ENCODE measurements at regions not wholly inside any gene's neighbourhood (a gene's known extent, or its start where the extent isn't known, plus 50 kb on each side); places are given as distances from the start of the nearest gene placed in this dataset.

DNA sequence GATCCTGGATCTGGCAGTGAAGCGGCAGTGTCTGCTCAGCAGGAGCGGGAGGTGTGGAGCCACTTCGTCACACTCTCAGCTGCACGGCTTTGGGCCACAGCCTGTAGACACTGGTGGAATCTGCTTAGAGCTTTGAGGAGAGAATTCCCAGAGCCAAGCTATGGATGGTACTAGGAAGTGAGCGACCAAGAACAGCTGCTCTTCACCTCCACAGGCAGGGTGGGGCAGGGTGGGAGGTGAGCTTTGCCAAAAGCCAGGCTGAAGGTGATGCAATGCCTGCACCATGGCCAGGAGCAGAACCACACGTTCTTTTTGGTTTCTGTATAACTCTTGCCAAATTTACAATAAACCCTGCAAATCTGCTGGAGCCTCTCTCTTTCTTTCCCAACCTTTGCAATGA, 226.1 kb downstream of the ANKRD30B start:
- Histone ChIP-seq H3K27me3 (ENCODE audit: control insufficient read depth, insufficient read depth, low read length) (no peaks in the 10 kb centered on the region), H3K4me3 (ENCODE audit: low read depth, low read length) (no peak overlapping the region), H3K36me3 (ENCODE audit: control insufficient read depth, insufficient read depth, low read length) (no peaks in the 10 kb centered on the region)
- TF ChIP-seq, protein P1, sequence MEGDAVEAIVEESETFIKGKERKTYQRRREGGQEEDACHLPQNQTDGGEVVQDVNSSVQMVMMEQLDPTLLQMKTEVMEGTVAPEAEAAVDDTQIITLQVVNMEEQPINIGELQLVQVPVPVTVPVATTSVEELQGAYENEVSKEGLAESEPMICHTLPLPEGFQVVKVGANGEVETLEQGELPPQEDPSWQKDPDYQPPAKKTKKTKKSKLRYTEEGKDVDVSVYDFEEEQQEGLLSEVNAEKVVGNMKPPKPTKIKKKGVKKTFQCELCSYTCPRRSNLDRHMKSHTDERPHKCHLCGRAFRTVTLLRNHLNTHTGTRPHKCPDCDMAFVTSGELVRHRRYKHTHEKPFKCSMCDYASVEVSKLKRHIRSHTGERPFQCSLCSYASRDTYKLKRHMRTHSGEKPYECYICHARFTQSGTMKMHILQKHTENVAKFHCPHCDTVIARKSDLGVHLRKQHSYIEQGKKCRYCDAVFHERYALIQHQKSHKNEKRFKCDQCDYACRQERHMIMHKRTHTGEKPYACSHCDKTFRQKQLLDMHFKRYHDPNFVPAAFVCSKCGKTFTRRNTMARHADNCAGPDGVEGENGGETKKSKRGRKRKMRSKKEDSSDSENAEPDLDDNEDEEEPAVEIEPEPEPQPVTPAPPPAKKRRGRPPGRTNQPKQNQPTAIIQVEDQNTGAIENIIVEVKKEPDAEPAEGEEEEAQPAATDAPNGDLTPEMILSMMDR (IDR thresholded peaks at IDR 0.05; ENCODE audit: insufficient read depth, low read length, poor library complexity, severe bottlenecking), result no peak
- no peak for DNase-seq (ENCODE audit: low read depth)

DNA sequence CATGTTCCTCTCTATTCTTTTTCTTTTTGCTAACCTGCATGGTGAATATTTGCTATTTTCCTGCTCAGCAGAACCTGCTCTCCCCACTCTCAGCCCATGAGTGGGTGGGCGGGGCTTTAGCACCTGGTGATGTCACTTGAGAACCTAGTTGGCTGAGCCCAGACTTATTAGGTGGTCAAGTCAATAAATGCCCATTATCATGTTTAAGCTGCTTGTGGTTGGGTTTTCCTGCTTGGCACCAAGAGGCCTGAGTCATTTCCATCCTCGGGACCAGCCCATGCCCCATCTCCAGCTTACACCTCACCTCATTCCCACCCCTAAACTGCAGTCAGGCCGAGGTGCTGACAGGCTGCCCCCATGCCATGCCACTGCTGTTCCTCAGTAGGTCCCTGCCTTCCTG, 226.6 kb downstream of the ANKRD30B start:
- H3K27me3 ChIP-seq (ENCODE audit: control insufficient read depth, insufficient read depth, low read length), result no peaks in the 10 kb centered on the region
- no peak for DNase-seq (ENCODE audit: low read depth)
- no peak overlapping the region for H3K4me3 ChIP-seq (ENCODE audit: low read depth, low read length)
- TF ChIP-seq, protein P1 (IDR thresholded peaks at IDR 0.05; ENCODE audit: insufficient read depth, low read length, poor library complexity, severe bottlenecking), result no peak
- H3K36me3 ChIP-seq (ENCODE audit: control insufficient read depth, insufficient read depth, low read length), result no peaks in the 10 kb centered on the region

DNA sequence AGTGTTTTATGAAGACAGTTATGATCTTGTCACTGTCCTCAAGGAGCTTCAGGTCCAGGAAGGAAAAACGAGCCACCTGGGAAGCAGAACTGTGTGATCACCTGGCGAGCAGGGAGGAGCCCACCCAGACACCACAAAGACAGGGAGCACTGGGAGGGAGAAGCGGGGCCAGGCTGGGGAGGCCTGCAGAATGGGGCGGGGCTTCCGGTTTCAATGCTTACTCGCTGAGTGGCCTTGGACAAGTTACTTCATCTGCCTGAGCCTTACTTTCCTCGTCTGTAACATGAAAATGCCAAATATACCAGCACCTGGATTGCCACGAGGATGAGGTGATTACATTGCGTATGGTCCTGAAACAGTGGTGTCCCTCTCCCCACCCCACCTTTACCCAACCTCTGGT, 227.5 kb downstream of the ANKRD30B start:
- Histone ChIP-seq H3K27me3 (ENCODE audit: control insufficient read depth, insufficient read depth, low read length) (no peaks in the 10 kb centered on the region), H3K4me3 (ENCODE audit: low read depth, low read length) (no peak overlapping the region), H3K36me3 (ENCODE audit: control insufficient read depth, insufficient read depth, low read length) (no peaks in the 10 kb centered on the region)
- TF ChIP-seq, protein P1 (IDR thresholded peaks at IDR 0.05; ENCODE audit: insufficient read depth, low read length, poor library complexity, severe bottlenecking), result no peak
- no peak for DNase-seq (ENCODE audit: low read depth)

GRCh38 chr18:14976736-14977430, 228.9 kb downstream of the ANKRD30B start:
- TF ChIP-seq, protein P1 (IDR thresholded peaks at IDR 0.05; ENCODE audit: insufficient read depth, low read length, poor library complexity, severe bottlenecking), result peak; percentile 15
- no peaks in the 10 kb centered on the region for H3K27me3 ChIP-seq (ENCODE audit: control insufficient read depth, insufficient read depth, low read length)
- no peak overlapping the region for H3K4me3 ChIP-seq (ENCODE audit: low read depth, low read length)
- no peak for DNase-seq (ENCODE audit: low read depth)
- H3K36me3 ChIP-seq (ENCODE audit: control insufficient read depth, insufficient read depth, low read length), result no peaks in the 10 kb centered on the region

DNA sequence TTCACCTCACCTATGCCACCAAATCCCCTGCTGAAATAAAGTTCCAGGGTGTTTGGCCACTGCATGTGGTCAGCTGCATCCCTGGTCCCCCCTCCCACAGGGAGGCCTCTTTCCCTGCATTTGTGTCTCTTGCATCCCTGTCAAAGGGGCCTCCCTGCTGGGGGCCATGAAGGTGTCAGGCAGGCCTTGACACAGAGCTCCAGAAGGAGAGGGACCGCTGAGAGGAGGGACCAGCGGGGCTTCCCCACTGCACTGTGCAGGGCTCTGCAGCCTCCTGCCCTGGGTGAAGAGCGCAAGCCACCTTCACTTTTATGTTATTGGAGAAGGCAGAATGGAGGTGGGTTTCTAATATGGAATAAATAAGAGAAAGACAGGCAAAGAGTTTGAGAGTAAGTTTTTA, 230.2 kb downstream of the ANKRD30B start:
- TF ChIP-seq, protein P1 (IDR thresholded peaks at IDR 0.05; ENCODE audit: insufficient read depth, low read length, poor library complexity, severe bottlenecking), result no peak
- Histone ChIP-seq H3K4me3 (ENCODE audit: low read depth, low read length) (no peak overlapping the region), H3K36me3 (ENCODE audit: control insufficient read depth, insufficient read depth, low read length) (no peaks in the 10 kb centered on the region), H3K27me3 (ENCODE audit: control insufficient read depth, insufficient read depth, low read length) (no peaks in the 10 kb centered on the region)
- DNase-seq (ENCODE audit: low read depth), result no peak

GRCh38 chr18:14978962-14979535, 231.1 kb downstream of the ANKRD30B start:
- no peaks in the 10 kb centered on the region for H3K36me3 ChIP-seq (ENCODE audit: control insufficient read depth, insufficient read depth, low read length)
- H3K4me3 ChIP-seq (ENCODE audit: low read depth, low read length), result no peak overlapping the region
- no peaks in the 10 kb centered on the region for H3K27me3 ChIP-seq (ENCODE audit: control insufficient read depth, insufficient read depth, low read length)
- no peak for DNase-seq (ENCODE audit: low read depth)
- TF ChIP-seq, protein P1 (IDR thresholded peaks at IDR 0.05; ENCODE audit: insufficient read depth, low read length, poor library complexity, severe bottlenecking), result peak; percentile 38

Data from kidney epithelial cell (primary cell).